AG08395 (cell line): ENCODE measurements at regions not wholly inside any gene's neighbourhood (a gene's known extent, or its start where the extent isn't known, plus 50 kb on each side); places are given as distances from the start of the nearest gene placed in this dataset.

Experiments used
- DNase-seq: peaks from one replicate; pipeline ENCODE4 v3.0.0; 2012; ENCODE audit warnings: mixed read lengths, low spot score

- DNase-seq, result no peak
These were observed 101.5 kb downstream of the UNC5CL start for GRCh38 chr6:40937491-40937890.

DNA sequence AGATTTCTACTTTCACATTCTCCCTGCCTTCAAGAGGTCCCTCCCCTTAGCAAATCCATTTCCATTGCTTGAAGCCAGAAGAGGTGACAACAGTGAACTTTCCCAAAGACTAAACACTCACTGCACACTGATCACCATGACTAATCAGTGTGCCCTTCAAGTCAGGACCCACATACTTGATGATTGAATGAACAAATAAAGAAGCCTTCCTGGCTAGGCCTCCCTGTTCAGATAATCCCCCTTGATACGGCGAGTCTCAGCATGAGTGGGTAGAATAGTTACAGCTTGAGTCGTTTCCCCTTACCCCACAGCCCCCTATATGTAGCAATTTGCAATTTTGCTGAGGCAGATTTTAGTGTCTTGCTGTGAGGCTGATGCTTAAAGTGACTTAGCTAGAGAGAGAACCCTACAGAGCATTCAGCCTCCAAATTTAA, 102.2 kb downstream of the UNC5CL start:
- DNase-seq, result peak; percentile 68

GRCh38 chr6:40933864-40934263, 105.2 kb downstream of the UNC5CL start:
- DNase-seq, result no peak

DNA sequence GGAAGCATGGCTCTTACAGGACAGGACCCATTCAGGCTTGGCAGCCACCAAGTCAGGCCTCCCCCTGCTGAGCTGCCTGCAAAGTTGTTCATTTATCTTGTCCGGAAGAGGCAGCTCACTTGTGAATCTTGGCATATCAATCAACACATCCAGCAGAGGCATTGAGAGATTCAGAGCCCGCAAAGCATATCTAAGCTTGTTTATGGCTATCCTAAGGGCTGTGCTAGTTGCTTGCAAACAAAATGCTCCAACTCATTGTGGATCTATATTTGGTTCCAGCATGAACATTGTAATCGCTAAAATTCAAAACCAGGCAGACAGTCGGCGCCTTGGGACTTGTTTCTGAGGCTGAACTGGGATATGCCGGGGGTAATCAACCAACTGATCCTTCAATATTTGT, 106.1 kb downstream of the UNC5CL start:
- DNase-seq, result no peak

- DNase-seq, result no peak
These were observed 106.7 kb downstream of the UNC5CL start for GRCh38 chr6:40932366-40932765.

- DNase-seq, result peak; percentile 66
These were observed 107.1 kb downstream of the UNC5CL start for GRCh38 chr6:40931931-40932330.

DNA sequence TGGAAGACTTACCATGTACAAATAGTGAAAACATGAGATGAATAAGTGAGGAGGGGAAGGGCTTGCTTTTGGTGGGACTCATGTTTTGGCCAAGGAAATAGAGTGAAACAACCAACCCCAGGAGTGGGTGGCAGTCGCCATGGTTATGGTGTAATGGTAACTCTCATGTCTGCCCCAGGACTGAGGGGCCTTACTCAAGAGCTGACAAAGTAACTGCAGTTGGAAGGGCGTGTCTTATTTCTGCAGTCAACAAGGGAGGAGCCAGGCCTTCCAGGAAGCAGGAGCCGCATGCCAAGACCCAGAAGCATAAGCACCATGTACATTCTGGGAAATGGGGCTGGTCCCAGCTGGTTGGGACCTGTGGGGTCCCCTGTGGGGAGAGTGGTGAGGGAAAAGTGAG, 108.5 kb downstream of the UNC5CL start:
- DNase-seq, result no peak

GRCh38 chr6:40930045-40930444, 109.0 kb downstream of the UNC5CL start:
- no peak for DNase-seq

DNA sequence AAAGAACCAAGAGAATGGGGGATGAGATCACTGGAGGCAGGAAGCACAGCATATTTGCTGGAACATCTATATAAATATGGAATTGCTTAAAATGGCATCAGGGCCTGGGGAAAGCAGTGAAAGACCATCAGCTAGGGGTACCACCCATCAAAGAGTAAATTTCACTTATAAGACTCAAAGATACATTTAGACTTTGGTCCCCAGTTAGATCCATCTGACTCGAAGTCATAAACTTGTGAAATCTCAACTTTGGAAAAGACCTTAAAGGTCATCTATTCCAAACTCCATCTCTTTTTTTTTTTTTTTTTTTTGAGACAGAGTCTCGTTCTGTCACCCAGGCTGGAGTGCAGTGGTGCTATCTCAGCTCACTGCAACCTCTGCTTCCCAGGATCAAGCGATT, 109.8 kb downstream of the UNC5CL start:
- DNase-seq, result no peak

GRCh38 chr6:40928763-40929162, 110.3 kb downstream of the UNC5CL start:
- no peak for DNase-seq

DNA sequence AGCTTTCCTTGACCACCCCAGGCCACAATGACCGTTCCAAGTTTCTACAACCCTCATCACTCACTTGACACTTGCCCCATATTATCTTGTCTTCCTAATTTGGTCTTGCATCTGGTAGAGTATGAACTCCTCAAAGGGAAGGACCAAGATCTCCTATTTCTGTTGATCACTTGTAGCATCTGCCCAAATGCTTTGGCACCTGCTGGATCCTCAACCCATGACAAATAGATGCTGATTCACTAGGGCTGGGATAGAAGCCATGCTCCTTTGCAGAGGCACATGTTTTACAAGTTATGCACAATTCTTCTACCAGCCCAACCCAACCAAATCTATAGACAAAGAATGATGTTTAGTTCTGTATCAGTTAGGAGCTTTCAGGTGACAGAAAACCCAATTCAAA, 110.7 kb downstream of the UNC5CL start:
- DNase-seq, result peak; percentile 46

DNA sequence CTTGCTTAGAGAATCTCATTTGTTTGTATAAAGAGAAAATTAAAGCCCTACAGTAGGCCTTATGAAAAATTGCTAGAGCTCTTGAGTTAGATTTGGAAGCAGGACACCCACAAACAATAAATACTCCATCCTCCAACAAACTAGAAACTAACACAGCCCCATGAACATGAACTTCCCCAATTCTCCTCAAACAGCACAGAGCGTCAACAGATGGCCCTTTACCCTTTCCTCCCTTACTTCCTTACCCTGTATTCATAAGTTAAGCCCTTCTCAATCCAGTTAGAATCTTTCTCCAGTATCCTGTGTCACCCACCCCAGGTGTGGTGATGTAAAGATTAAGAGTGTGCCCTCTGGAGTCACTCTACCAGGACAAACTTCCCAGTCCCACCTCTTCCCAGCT, 113.7 kb downstream of the UNC5CL start:
- DNase-seq, result no peak

DNA sequence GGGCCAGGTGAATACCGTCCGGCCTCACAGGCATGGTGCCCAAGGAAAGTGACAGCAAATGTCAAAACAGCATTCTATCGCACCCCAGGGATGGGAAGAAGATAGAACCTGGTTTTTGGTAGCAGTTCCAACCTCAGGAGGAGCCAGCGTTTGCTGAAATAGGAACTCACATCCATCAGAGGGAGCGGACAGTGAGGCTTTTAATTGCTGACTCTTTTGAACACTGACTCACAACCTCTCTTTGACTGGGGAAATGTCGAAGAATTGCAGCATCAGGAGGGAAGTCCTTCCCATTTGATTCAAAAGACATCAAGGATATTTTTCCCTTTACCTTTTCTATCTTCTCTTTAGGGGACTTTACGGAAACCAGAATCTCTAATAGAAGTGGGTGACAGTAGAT, 114.2 kb downstream of the UNC5CL start:
- DNase-seq, result no peak

DNA sequence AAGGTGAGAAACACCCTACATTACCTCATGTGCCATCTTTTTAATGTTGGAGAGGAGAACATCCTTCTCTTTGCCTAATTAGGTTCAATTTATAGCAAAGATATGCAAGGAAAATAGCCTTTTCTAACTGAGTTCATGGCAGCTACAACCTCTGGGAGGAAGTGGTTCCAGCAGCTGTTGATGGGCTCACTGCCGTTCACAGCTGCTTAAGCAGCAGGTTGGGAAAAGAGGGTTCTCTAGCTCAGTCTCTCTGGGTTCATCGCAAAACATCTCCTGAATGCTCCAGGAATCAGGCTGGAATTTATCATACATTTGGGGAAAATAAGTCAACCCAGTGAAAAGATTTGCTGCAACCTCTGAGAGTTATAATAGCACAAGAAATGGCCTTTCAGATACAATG, 115.1 kb downstream of the UNC5CL start:
- DNase-seq, result no peak

GRCh38 chr6:40923326-40923725, 115.7 kb downstream of the UNC5CL start:
- DNase-seq, result no peak

- peak; percentile 62 for DNase-seq
These were observed 116.7 kb downstream of the UNC5CL start for GRCh38 chr6:40922281-40922680.

DNA sequence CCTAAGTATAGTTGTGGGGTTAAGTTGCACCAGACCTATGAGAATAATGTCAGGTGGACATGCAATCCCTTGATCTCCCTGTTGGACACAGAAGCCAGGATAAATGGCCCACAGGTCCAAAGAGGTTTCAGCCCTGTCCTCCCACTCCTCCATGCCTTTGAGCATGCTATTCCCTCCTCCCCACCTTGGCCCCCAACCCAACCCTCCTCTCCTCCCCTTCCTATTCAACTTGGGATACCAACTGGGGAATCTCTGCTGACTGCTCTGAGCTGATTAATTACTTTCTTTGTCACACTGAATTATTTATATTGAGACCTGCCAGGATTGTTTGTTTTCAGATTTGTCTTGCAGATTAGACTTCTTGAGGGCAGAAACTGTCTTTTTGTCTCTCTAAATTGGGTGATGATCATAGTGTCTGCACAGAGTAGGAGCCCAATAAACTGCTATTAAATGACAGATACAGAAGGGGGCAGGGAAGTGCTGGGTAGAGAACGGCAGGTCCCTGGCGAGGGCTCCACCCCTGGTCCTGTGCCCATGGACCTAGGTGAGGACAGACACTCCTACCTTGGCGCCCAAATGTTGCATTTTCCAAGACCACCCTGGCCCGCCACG, 120.9 kb downstream of the UNC5CL start:
- DNase-seq, result no peak

DNA sequence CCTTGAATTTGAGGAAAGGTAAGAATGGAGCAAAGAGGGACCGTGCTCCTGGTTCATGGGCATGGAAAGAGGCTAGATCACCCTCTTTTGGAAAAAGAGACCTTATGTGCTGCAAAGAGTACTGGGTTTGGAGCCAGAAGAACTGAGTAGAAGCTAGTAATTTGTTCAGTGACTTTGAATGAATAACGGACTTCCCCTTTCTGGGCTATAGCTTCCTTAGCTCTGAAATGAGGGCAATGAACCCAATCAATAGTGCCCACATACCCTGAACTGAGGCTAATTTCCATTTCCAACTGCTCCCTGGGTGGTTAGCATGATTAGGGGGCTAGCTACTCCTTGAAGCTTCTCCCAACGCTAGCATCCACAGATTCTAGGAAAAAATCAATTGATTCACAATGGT, 121.4 kb downstream of the UNC5CL start:
- no peak for DNase-seq

GRCh38 chr6:40916845-40917244, 122.2 kb downstream of the UNC5CL start:
- DNase-seq, result peak; percentile 22

- no peak for DNase-seq
These were observed 123.9 kb downstream of the UNC5CL start for GRCh38 chr6:40915165-40915564.

DNA sequence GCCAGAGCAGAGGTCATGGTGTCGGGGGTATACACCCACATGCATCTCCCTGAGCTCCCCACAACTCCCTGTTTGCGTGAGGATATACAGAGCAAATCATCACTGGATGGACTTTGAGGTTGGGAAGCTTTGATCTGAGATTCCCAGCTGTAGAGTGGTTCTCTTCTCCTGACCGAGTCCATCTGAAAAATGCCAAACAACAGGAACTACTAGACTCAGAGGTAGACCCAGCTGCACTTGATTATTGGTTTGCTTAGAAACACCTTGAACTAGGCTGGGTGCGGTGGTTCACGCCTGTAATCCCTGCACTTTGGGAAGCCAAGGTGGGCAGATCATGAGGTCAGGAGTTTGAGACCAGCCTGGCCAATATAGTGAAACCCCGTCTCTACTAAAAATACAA, 125.0 kb downstream of the UNC5CL start:
- DNase-seq, result no peak

DNA sequence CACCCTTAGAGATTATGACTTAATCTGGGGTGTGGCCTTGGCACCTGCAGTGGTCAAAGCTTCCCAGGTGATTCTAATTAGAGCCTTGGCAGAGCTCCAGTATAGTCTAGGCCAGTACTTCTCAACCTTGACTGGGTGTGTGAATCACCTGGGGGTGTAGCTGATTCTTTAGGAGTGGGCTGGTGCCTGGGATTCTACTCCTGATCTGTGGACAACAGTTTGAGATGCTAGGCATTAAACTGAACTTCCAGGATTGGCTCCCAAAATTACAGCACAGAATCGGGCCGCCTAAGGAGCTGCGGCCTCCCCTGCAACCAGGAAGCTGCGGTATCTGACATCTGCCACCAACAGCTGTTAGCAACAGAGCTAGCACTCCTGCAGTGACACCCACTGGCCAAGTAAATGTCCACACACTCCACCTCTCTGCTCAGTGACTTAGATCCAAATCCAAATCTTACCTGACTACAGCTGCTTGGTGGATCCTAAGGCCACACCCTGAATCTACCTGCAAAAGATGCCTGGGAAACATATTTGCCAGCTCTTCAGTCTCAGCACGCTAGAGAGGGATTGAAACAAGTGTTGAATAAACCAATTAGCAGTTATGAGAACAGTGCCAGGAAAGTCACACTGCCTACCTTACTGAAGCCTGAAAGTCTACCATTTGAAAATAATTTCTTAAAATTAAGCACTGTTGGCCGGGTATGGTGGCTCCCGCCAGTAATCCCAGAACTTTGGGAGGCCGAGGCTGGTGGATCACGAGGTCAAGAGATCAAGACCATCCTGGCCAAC, 126.7 kb downstream of the UNC5CL start:
- DNase-seq, result no peak

DNA sequence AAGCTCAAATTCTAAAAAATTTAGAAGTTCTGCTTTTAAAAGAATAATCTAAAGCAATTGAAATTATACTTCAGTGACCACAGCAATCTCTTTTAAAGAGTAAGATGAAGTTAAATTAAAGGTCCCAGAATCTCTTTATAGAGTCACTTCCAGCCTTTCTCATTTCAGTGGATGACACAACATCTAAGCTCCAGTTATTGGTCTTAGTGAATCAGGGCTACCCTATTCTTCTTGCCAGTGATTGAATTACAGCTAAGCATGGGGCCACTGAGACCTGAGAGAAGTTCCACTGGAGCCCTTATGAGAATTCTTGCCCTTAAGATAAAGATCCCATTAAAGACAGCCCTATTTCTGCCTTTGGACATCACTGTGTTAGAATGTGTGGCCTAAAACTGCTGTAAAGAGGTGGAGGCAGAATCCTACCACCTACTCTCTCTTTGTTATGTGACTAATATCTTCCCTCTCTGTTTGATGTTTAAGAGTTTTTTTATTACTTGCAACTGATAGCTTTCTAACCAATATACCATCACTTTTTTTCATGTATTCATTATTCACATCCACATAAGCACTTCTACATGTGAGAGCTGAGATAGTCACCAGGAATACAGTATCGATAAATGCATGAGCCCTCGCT, 128.6 kb downstream of the UNC5CL start:
- no peak for DNase-seq
